Muscle layer of colon (tissue), 2 donors: ENCODE measurements at regions not wholly inside any gene's neighbourhood (a gene's known extent, or its start where the extent isn't known, plus 50 kb on each side); places are given as distances from the start of the nearest gene placed in this dataset.

Source experiments
- H3K27ac ChIP-seq: one replicate; pipeline ENCODE4 v1.7.0; 2013; ENCODE audit warnings: low read depth, mild to moderate bottlenecking, low read length, moderate library complexity
- H3K27me3 ChIP-seq, 2 donors: one replicate each; pipeline ENCODE4 v1.7.0; 2013; ENCODE audit warnings: low read length in 2 of 2, mild to moderate bottlenecking in 2 of 2; ENCODE audit not compliant: insufficient read depth in 2 of 2, control insufficient read depth in 1 of 2
- H3K36me3 ChIP-seq: one replicate; pipeline ENCODE4 v1.7.0; 2013; ENCODE audit warnings: mild to moderate bottlenecking, low read length; ENCODE audit not compliant: insufficient read depth
- H3K4me1 ChIP-seq: one replicate; pipeline ENCODE4 v1.7.0; 2013; ENCODE audit warnings: mild to moderate bottlenecking, low read length; ENCODE audit not compliant: insufficient read depth
- H3K4me3 ChIP-seq, 2 donors: one replicate each; pipeline ENCODE4 v1.7.0; 2013; ENCODE audit warnings: low read length in 2 of 2, low read depth in 1 of 2, mild to moderate bottlenecking in 1 of 2, moderate library complexity in 1 of 2
- H3K9ac ChIP-seq: one replicate; pipeline ENCODE4 v1.7.0; 2013; ENCODE audit warnings: low read length
- H3K9me3 ChIP-seq: one replicate; pipeline ENCODE4 v1.7.0; 2013; ENCODE audit warnings: mild to moderate bottlenecking, low read length
- donor health status: abdominal sarcoma.
- donor health status: Adenocarcinoma of cecum.

DNA sequence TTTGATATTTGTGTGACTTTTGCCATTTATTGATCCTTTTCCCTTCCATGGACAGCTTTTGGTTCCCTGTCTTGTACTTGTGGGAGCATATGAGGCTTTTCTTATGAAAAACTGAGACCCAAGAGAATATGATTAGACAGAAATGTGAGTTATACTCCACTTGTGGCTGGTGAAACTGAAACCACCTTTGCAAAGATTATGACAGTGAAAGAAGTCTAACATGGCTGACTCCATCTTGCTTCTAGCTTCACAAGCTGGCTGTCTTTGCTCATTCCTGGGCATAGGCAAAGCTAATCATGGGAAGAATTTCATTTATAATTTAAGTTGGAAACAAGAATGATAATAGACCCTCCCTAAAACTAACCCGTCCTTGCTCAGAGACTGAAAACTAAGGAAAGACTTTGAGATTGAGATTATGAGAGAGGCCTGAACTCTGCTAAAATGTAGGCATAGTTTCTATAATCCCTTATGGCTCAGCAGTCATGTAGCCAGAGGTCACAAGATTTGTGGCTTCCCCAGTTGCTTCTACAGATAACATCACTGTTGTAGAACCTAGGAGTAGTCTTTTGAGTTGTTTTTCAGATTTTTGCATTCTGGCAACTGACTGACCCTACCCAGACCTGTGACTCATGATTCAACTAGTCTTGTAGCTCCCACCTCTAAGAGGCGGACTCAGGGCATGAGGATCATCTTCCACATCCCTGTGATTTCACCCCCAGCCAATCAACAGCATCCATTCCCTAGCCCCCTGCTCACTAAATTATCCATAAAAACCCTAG lies 50.9 kb upstream of the CD2AP start:
- Histone ChIP-seq H3K4me1 (no peaks in the 10 kb centered on the region), H3K9me3 (peaks cover 7% of the 10 kb centered on the region), H3K9ac (no peak overlapping the region), H3K27ac (no peak overlapping the region), H3K4me3 (no peak overlapping the region), H3K36me3 (no peaks in the 10 kb centered on the region), H3K27me3 (no peaks in the 10 kb centered on the region)

DNA sequence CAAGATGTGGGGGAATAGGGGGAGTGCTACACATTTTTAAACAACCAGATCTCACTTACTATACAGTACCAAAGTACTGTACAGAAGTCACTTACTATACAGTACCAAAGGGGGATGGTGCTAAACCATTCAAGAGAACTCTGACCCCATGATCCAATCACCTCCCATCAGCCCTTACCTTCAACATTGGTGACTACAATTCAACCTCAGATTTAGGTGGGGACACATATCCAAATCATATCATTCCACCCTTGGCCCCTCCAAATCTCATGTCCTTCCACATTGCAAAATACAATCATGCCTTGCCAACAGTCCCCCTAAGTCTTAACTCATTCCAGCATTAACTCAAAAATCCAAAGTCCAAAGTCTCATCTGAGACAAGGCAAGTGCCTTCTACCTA lies 49.9 kb upstream of the CD2AP start:
- Histone ChIP-seq H3K27me3 (no peaks in the 10 kb centered on the region), H3K36me3 (no peaks in the 10 kb centered on the region), H3K27ac (no peak overlapping the region), H3K4me3 (no peak overlapping the region), H3K9me3 (peaks cover 7% of the 10 kb centered on the region), H3K9ac (no peak overlapping the region), H3K4me1 (no peaks in the 10 kb centered on the region)
